Choroid plexus epithelial cell (primary cell): ENCODE measurements at regions not wholly inside any gene's neighbourhood (a gene's known extent, or its start where the extent isn't known, plus 50 kb on each side); places are given as distances from the start of the nearest gene placed in this dataset.

Source experiments
- DNase-seq: peaks from one replicate; pipeline ENCODE4 v3.0.0-alpha.2; 2010; ENCODE audit warnings: low read depth
- H3K4me3 ChIP-seq: 2 replicates; pipeline ENCODE4 v1.5.1; 2011; ENCODE audit warnings: low read depth, mild to moderate bottlenecking, control low read depth, low read length, moderate library complexity
- CTCF ChIP-seq: conservative IDR thresholded peaks from 2 replicates; pipeline ENCODE4 v1.5.1; 2011; ENCODE audit warnings: low read depth, mild to moderate bottlenecking, control low read depth, inconsistent platforms, low read length, moderate library complexity

- no peak overlapping the region for H3K4me3 ChIP-seq
- TF ChIP-seq CTCF = no peak
- no peak for DNase-seq
Measured at GRCh38 chr6:18603361-18603760, 216.2 kb downstream of the RNF144B start.

- no peak for DNase-seq
- no peak overlapping the region for H3K4me3 ChIP-seq
- TF ChIP-seq CTCF = no peak
Measured at GRCh38 chr6:18605841-18606240, 218.7 kb downstream of the RNF144B start.

DNA sequence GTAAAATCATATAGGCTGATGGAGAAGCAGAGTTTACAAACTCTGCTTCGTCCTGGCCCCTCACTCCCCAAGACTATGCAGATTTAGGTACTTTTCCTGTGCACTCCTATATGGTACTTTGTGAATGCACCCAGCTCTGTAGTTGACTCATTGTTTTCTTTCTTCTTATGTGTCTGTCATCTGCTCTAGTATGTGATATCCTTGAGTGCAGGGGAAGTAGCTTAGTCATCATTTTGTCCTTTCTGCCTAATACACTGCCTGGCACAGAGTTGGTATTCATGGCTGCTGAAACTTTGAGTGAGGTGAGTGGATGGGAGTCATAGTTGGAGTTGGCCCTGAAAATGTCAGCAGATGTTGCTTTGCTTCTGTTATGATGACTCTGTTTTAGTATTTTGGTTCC is 222.6 kb downstream of the RNF144B start:
- TF ChIP-seq CTCF = no peak
- DNase-seq = no peak
- no peak overlapping the region for H3K4me3 ChIP-seq

DNA sequence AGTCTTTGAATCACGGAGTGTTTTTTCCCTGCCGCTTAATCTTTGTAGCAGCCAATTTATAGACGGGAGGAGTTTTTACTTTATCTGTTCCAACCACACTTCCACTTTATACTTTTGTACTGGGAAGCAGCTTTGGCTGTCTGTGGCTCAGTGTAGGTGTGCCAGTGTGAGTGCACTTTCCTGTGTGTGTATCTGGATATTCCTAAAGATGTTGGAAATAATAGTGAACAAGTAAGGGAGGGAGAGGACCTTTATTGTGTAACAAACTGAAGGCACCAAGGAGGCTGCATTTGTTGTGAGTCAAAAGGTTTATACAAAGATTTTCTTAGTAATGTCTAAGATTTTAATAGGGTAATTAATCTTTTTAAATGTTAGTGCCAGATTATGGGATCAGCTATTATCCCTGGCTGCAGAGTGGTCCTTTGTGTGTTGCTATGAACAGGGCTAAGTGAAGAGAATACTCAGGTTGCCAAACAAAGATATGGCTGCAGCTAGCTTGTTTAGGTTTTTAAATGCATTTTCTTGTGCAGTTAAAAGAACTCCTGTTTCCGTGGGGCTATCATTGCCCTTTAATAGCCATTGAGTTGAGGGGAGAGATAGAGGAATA is 226.3 kb downstream of the RNF144B start:
- H3K4me3 ChIP-seq = no peak overlapping the region
- no peak for DNase-seq
- no peak for TF ChIP-seq CTCF

- no peak for DNase-seq
- TF ChIP-seq CTCF = no peak
- H3K4me3 ChIP-seq = no peak overlapping the region
Measured at GRCh38 chr6:18629571-18629970, 242.4 kb downstream of the RNF144B start.

- no peak for TF ChIP-seq CTCF
- peak; percentile 44 for DNase-seq
- H3K4me3 ChIP-seq = no peak overlapping the region
Measured at GRCh38 chr6:18632670-18633410, 245.7 kb downstream of the RNF144B start.

- no peak for DNase-seq
- TF ChIP-seq CTCF = no peak
- no peak overlapping the region for H3K4me3 ChIP-seq
Measured at GRCh38 chr6:18634912-18635311, 247.8 kb downstream of the RNF144B start.
